Keratinocyte (primary cell): ENCODE measurements at regions not wholly inside any gene's neighbourhood (a gene's known extent, or its start where the extent isn't known, plus 50 kb on each side); places are given as distances from the start of the nearest gene placed in this dataset.

Experiments used
- DNase-seq: peaks from one replicate; pipeline ENCODE4 v3.0.0-alpha.2; 2011; ENCODE audit warnings: low read depth, missing footprints, low spot score
- FAIRE-seq: peaks from 2 replicates; lab custom pipeline; 2011; peaks lifted over from hg19 to GRCh38; lab: Jason Lieb, UNC
- H2AFZ ChIP-seq: 2 replicates; pipeline ENCODE4 v1.6.0; 2012; ENCODE audit warnings: low read length, control low read depth, inconsistent platforms; ENCODE audit not compliant: control insufficient read depth
- H3K27ac ChIP-seq: 2 replicates; pipeline ENCODE4 v1.5.1; 2011; ENCODE audit warnings: low read length; ENCODE audit not compliant: control insufficient read depth, insufficient read depth
- H3K27me3 ChIP-seq: 3 replicates; pipeline ENCODE4 v1.6.0; 2011; ENCODE audit warnings: low read length; ENCODE audit not compliant: control insufficient read depth, insufficient read depth; ENCODE audit errors: extremely low read depth
- H3K36me3 ChIP-seq, 2 experiments: 2 replicates in 1 of 2; 3 replicates in 1 of 2; pipeline ENCODE4 v1.5.1; 2011; ENCODE audit warnings: low read length in 2 of 2, mild to moderate bottlenecking in 1 of 2; ENCODE audit not compliant: control insufficient read depth in 2 of 2, insufficient read depth in 2 of 2; ENCODE audit errors: extremely low read depth in 1 of 2
- H3K4me1 ChIP-seq: 3 replicates; pipeline ENCODE4 v1.5.1; 2011; ENCODE audit warnings: low read length; ENCODE audit not compliant: control insufficient read depth, insufficient read depth; ENCODE audit errors: extremely low read depth
- H3K4me2 ChIP-seq: 3 replicates; pipeline ENCODE4 v1.6.0; 2011; ENCODE audit warnings: low read depth, low read length; ENCODE audit not compliant: control insufficient read depth, insufficient read depth; ENCODE audit errors: extremely low read depth
- H3K4me3 ChIP-seq, 3 experiments: fragments of 200-600 bp in 1 of 3; sonication (generic) in 1 of 3; 2 replicates in 2 of 3; 3 replicates in 1 of 3; pipeline ENCODE4 v1.5.1; 2011 to 2016; ENCODE audit warnings: low read length in 3 of 3, mild to moderate bottlenecking in 3 of 3, control low read depth in 2 of 3, inconsistent platforms in 1 of 3, low read depth in 1 of 3, mixed read lengths in 1 of 3, mixed run types in 1 of 3, moderate library complexity in 1 of 3; ENCODE audit not compliant: control insufficient read depth in 2 of 3, insufficient read depth in 2 of 3; ENCODE audit errors: extremely low read depth in 1 of 3
- H3K79me2 ChIP-seq: 2 replicates; pipeline ENCODE4 v1.6.0; 2012; ENCODE audit warnings: low read length; ENCODE audit not compliant: control insufficient read depth, insufficient read depth
- H3K9ac ChIP-seq: 3 replicates; pipeline ENCODE4 v1.6.0; 2011; ENCODE audit warnings: low read length; ENCODE audit not compliant: control insufficient read depth, insufficient read depth; ENCODE audit errors: extremely low read depth
- H3K9me1 ChIP-seq: 3 replicates; pipeline ENCODE4 v1.6.0; 2011; ENCODE audit warnings: low read length; ENCODE audit not compliant: control insufficient read depth, insufficient read depth; ENCODE audit errors: extremely low read depth
- H3K9me3 ChIP-seq: 2 replicates; pipeline ENCODE4 v1.5.1; 2012; ENCODE audit warnings: low read depth, low read length; ENCODE audit not compliant: control insufficient read depth
- H4K20me1 ChIP-seq: 3 replicates; pipeline ENCODE4 v1.6.0; 2011; ENCODE audit warnings: low read length; ENCODE audit not compliant: control insufficient read depth, insufficient read depth; ENCODE audit errors: extremely low read depth
- EZH2 ChIP-seq: IDR thresholded peaks from one replicate; pipeline ENCODE4 v1.6.1; 2012; ENCODE audit warnings: inconsistent platforms, mild to moderate bottlenecking, low read length, moderate library complexity
- dilution Hi-C: fragments of 300-500 bp; cut with MboI; formaldehyde crosslinking; loops from one replicate; pipeline ENCODE4 v1.7.0; 2020; ENCODE audit warnings: low sequenced_read_pairs; ENCODE audit not compliant: extremely low pct_ligation_motif_present
- TF ChIP-seq, protein P1 (sequence below), 3 experiments: IDR thresholded peaks in 1 of 3; conservative IDR thresholded peaks in 1 of 3; optimal IDR thresholded peaks in 1 of 3; 2 replicates in 2 of 3; 3 replicates in 1 of 3; pipeline versions ENCODE3 to v1.5.1; 2011; ENCODE audit warnings: low read length in 3 of 3, mild to moderate bottlenecking in 3 of 3, moderate library complexity in 2 of 3, control low read depth in 1 of 3, inconsistent platforms in 1 of 3; ENCODE audit not compliant: insufficient read depth in 2 of 3; ENCODE audit errors: extremely low read depth in 1 of 3

DNA sequence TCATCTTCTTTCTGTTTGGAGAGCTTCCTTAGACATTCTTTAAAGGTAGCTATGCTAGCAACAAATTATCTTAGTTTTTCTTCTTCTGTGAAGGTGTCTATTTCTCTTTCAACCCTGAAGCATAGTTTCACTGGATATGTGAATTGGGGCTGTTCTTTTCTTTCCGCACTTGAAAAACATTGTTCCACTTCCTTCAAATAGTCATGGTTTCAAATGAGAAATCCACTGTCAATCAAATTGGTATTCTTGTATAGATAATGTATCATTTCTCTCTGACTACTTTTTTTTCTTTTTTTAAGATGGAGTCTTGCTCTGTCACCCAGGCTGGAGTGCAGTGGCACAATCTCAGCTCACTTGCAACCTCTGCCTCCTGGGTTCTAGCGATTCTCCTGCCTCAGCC is 254.0 kb downstream of the ANAPC1 start:
- Histone ChIP-seq H3K27ac (no peak overlapping the region), H3K9ac (no peak overlapping the region), H3K4me1 (no peaks in the 10 kb centered on the region), H3K4me3 (no peak overlapping the region), H4K20me1 (no peaks in the 10 kb centered on the region), H3K27me3 (no peaks in the 10 kb centered on the region), H3K9me1 (no peaks in the 10 kb centered on the region), H2AFZ (no peak overlapping the region), H3K9me3 (no peaks in the 10 kb centered on the region), H3K4me2 (no peak overlapping the region), H3K36me3 (no peaks in the 10 kb centered on the region), H3K79me2 (no peaks in the 10 kb centered on the region)
- FAIRE-seq = no peak
- dilution Hi-C loops = no loop called here
- no peak for DNase-seq
- TF ChIP-seq EZH2 = no peak
- TF ChIP-seq, protein P1, sequence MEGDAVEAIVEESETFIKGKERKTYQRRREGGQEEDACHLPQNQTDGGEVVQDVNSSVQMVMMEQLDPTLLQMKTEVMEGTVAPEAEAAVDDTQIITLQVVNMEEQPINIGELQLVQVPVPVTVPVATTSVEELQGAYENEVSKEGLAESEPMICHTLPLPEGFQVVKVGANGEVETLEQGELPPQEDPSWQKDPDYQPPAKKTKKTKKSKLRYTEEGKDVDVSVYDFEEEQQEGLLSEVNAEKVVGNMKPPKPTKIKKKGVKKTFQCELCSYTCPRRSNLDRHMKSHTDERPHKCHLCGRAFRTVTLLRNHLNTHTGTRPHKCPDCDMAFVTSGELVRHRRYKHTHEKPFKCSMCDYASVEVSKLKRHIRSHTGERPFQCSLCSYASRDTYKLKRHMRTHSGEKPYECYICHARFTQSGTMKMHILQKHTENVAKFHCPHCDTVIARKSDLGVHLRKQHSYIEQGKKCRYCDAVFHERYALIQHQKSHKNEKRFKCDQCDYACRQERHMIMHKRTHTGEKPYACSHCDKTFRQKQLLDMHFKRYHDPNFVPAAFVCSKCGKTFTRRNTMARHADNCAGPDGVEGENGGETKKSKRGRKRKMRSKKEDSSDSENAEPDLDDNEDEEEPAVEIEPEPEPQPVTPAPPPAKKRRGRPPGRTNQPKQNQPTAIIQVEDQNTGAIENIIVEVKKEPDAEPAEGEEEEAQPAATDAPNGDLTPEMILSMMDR (optimal IDR thresholded peaks at IDR 0.05 in 1 of 3, IDR thresholded peaks at IDR 0.05 in 1 of 3, conservative IDR thresholded peaks at IDR 0.05 in 1 of 3; ENCODE audit: extremely low read depth in 1 of 3, insufficient read depth in 2 of 3, low read length in 3 of 3) = no peak

DNA sequence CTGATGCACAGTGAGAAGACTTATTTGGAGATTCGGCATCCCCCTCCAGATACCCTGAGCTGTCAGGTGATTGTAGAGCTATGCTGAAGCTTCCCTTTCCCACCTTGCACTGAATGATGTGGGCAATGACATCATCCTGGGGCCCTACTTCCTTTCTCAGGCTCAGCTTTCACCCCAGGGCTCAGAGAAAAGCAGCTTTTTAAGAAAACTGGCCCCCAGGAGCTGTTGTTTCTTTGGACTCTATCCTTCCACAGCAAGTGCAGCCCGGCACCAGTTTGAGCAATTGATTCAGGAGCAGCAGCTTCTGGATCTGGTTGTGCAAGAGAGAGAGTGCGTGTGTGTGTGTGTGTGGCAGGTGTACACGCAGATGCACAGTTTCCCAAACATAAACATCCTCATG is 251.3 kb downstream of the ANAPC1 start:
- H3K4me3 ChIP-seq = no peak overlapping the region
- FAIRE-seq = no peak

More for the DNA sequence above, 251.3 kb downstream of the ANAPC1 start:
- H4K20me1 ChIP-seq = no peaks in the 10 kb centered on the region
- H3K9ac ChIP-seq = no peak overlapping the region
- no peaks in the 10 kb centered on the region for H3K36me3 ChIP-seq
- TF ChIP-seq, protein P1 (optimal IDR thresholded peaks at IDR 0.05 in 1 of 3, IDR thresholded peaks at IDR 0.05 in 1 of 3, conservative IDR thresholded peaks at IDR 0.05 in 1 of 3; ENCODE audit: extremely low read depth in 1 of 3, insufficient read depth in 2 of 3, low read length in 3 of 3) = no peak
- TF ChIP-seq EZH2 = no peak
- H3K27me3 ChIP-seq = no peaks in the 10 kb centered on the region
- H3K9me1 ChIP-seq = no peaks in the 10 kb centered on the region
- H2AFZ ChIP-seq = no peak overlapping the region
- no peak overlapping the region for H3K4me2 ChIP-seq
- no peaks in the 10 kb centered on the region for H3K9me3 ChIP-seq
- H3K79me2 ChIP-seq = no peaks in the 10 kb centered on the region
- no peak overlapping the region for H3K27ac ChIP-seq
- no peak for DNase-seq
- H3K4me1 ChIP-seq = no peaks in the 10 kb centered on the region
- dilution Hi-C loops = no loop called here
